ENCODE measurements at regions not wholly inside any gene's neighbourhood (a gene's known extent, or its start where the extent isn't known, plus 50 kb on each side); places are given as distances from the start of the nearest gene placed in this dataset.

DNA sequence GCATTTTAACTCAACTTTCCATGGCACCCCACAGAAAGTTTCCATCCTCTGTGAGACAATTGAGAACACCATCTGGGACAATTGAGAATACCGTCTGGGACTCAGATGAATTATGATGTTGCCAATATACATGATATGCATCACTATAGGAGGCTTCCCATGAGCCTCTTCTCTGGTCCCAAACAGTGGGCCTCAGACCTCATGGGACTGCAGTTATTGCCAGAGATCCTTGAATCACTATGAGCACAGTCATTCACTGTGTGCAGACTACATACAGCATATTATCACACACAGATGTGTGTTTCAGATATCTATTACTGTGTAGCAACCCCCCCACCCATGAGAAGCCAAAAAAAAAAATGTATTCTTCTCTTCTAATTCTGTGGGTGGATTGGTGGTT is 134.4 kb downstream of the GXYLT1 start:
- Histone ChIP-seq H3K27ac (no peak overlapping the region), H3K27me3 (no peaks in the 10 kb centered on the region), H3K4me1 (ENCODE audit: control insufficient read depth in 1 of 2, insufficient read depth in 1 of 2, low read depth in 1 of 2, low read length in 1 of 2) (no peaks in the 10 kb centered on the region), H3K36me3 (no peaks in the 10 kb centered on the region), H3K9me3 (no peaks in the 10 kb centered on the region), H3K4me3 (ENCODE audit: low read depth in 1 of 2, low read length in 1 of 2) (no peak overlapping the region)
- no peak for TF ChIP-seq CTCF (IDR thresholded peaks at IDR 0.05)

DNA sequence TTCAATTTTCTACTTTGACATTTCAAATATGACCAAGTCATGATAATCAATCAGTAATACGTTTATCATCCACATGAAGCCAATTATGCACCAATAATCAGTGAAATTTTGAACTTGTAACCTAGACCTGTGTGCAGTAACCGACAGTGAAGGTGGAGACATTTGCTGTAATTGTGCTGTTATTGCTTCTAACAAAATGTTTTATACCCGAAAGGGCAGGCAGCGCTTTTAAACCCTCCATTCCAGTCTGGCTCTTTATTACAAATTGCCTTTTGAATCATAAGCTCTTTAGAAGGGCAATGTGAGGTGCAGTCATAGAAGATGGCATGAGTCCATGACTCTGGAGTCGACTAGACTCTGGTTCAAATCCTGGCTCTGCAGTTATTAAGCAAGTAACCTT is 135.7 kb downstream of the GXYLT1 start:
- no peak for TF ChIP-seq CTCF (IDR thresholded peaks at IDR 0.05)
- no peak overlapping the region for H3K4me3 ChIP-seq (ENCODE audit: low read depth in 1 of 2, low read length in 1 of 2)
- H3K27me3 ChIP-seq: no peaks in the 10 kb centered on the region
- H3K9me3 ChIP-seq: no peaks in the 10 kb centered on the region
- no peaks in the 10 kb centered on the region for H3K36me3 ChIP-seq
- H3K27ac ChIP-seq: no peak overlapping the region
- H3K4me1 ChIP-seq (ENCODE audit: control insufficient read depth in 1 of 2, insufficient read depth in 1 of 2, low read depth in 1 of 2, low read length in 1 of 2): no peaks in the 10 kb centered on the region

- Histone ChIP-seq H3K4me3 (ENCODE audit: low read depth in 1 of 2, low read length in 1 of 2) (no peak overlapping the region), H3K36me3 (no peaks in the 10 kb centered on the region), H3K4me1 (ENCODE audit: control insufficient read depth in 1 of 2, insufficient read depth in 1 of 2, low read depth in 1 of 2, low read length in 1 of 2) (no peaks in the 10 kb centered on the region), H3K9me3 (no peaks in the 10 kb centered on the region), H3K27me3 (peaks cover 6% of the 10 kb centered on the region), H3K27ac (no peak overlapping the region)
- no peak for TF ChIP-seq CTCF (IDR thresholded peaks at IDR 0.05)
Measured at GRCh38 chr12:42003031-42003430, 141.6 kb downstream of the GXYLT1 start.

DNA sequence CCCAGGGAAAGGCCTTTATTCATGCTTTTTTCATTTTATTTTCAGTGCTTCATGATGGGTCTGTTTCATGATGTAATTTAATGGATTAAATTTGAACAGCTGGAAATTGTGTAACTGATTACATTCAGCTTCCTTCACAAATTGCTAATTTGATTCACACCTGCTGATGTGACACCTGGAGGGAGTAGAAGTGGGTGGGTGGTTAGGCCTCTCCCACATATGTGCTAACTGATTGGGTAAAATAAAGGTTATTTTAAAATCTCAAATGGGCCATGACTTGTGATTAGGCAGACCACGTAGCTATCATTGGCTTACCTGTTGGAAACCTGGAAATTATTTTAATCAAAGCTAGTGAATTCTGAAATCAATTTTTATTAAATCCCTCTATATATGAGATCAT is 142.1 kb downstream of the GXYLT1 start:
- Histone ChIP-seq H3K4me3 (ENCODE audit: low read depth in 1 of 2, low read length in 1 of 2) (no peak overlapping the region), H3K27ac (no peak overlapping the region), H3K9me3 (no peaks in the 10 kb centered on the region), H3K27me3 (peaks cover 6% of the 10 kb centered on the region), H3K36me3 (no peaks in the 10 kb centered on the region), H3K4me1 (ENCODE audit: control insufficient read depth in 1 of 2, insufficient read depth in 1 of 2, low read depth in 1 of 2, low read length in 1 of 2) (no peaks in the 10 kb centered on the region)
- TF ChIP-seq CTCF (IDR thresholded peaks at IDR 0.05): no peak

DNA sequence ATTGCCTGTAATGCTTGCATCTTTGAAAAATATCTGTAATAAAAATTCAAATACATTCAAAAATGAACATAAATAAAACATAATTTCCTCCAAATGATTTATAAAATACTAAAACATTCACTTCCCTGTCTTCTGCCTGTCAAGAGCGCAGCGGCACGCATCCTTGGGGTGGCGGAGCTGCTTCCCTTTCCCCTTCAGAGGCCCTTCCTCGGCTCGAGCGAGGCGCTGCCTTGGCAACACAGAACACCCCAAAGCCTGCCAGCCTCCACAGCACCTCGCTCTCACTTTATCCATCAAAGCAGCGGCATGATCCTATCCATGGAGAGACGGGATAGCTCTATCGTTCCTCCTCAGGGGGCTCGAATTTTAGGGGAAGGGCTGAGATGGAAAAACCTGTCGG is 146.2 kb downstream of the GXYLT1 start:
- Histone ChIP-seq H3K36me3 (no peaks in the 10 kb centered on the region), H3K27me3 (peaks cover 6% of the 10 kb centered on the region), H3K4me1 (ENCODE audit: control insufficient read depth in 1 of 2, insufficient read depth in 1 of 2, low read depth in 1 of 2, low read length in 1 of 2) (no peaks in the 10 kb centered on the region), H3K4me3 (ENCODE audit: low read depth in 1 of 2, low read length in 1 of 2) (no peak overlapping the region), H3K27ac (no peak overlapping the region), H3K9me3 (no peaks in the 10 kb centered on the region)
- TF ChIP-seq CTCF (IDR thresholded peaks at IDR 0.05): no peak

DNA sequence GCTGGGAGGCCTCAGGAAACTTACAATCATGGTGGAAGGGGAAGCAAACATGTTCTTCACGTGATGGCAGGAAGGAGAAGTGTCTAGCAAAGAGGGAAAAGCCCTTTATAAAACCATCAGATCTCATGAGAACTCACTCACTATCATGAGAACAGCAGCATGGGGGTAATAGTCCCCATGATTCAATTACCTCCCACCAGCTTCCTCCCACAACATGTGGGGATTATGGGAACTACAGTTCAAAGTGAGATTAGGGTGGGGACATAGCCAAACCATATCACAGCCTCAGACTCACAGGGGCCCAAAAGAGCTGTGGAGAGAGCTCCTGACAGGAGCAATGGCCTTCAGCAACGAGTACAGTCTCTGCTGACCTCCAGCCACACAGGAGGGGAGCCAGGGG is 151.4 kb downstream of the GXYLT1 start:
- no peak overlapping the region for H3K27ac ChIP-seq
- H3K4me1 ChIP-seq (ENCODE audit: control insufficient read depth in 1 of 2, insufficient read depth in 1 of 2, low read depth in 1 of 2, low read length in 1 of 2): no peaks in the 10 kb centered on the region
- H3K27me3 ChIP-seq: peaks cover 3% of the 10 kb centered on the region
- no peak overlapping the region for H3K4me3 ChIP-seq (ENCODE audit: low read depth in 1 of 2, low read length in 1 of 2)
- no peaks in the 10 kb centered on the region for H3K9me3 ChIP-seq
- no peaks in the 10 kb centered on the region for H3K36me3 ChIP-seq
- TF ChIP-seq CTCF (IDR thresholded peaks at IDR 0.05): no peak

All from neutrophil (primary cell).